Transverse colon (tissue), 3 donors: ENCODE measurements at regions not wholly inside any gene's neighbourhood (a gene's known extent, or its start where the extent isn't known, plus 50 kb on each side); places are given as distances from the start of the nearest gene placed in this dataset.

Experiments used
- CTCF ChIP-seq, 5 experiments: fragments of 200-600 bp in 3 of 5; fragments of 450-650 bp in 2 of 5; sonication (generic) in 3 of 5; IDR thresholded peaks; 1 replicate in 2 of 5; 2 replicates in 3 of 5; pipeline ENCODE4 v1.5.1; 2016 to 2017; ENCODE audit warnings: antibody characterized with exemption in 5 of 5, inconsistent platforms in 3 of 5, mild to moderate bottlenecking in 2 of 5, moderate library complexity in 1 of 5
- EP300 ChIP-seq: sonication (generic); formaldehyde crosslinking; IDR thresholded peaks from one replicate; pipeline ENCODE4 v1.6.1; 2017; ENCODE audit warnings: antibody characterized with exemption, low read depth

DNA sequence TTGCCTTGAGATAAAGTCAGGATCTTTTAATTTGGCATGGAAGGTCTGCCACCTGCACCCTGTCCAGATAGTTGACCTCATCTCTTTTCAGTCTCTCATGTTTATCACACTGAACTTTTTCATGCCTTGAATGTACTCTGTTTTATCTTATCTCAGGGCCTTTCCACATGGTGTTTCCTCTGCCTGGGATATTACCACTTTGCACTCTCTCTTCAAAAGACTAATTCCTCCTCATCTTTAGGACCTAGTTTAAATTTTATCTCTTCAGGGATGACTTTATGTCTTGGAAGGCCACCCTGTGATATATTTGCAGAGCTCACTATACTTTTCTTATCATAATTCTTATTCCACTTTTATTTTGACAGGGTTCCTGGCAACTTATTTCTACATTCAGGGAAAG lies 150.0 kb downstream of the DNAJB9 start:
- TF ChIP-seq CTCF (IDR thresholded peaks at IDR 0.05), result no peak
- TF ChIP-seq EP300, result no peak
